HL-60/S4 treated with retinoic acid at 250 ng/mL for 4 days and 3 days (cell line): ENCODE measurements at regions not wholly inside any gene's neighbourhood (a gene's known extent, or its start where the extent isn't known, plus 50 kb on each side); places are given as distances from the start of the nearest gene placed in this dataset.
"Not testable (repeated sequence)": the region's sequence is repeated elsewhere in the genome, so short reads cannot be mapped to it uniquely, and the experiment has no call there.

Source experiments
- in situ Hi-C: fragments of 300-500 bp; cut with MboI; formaldehyde crosslinking; loops from 2 replicates; pipeline ENCODE4 v1.7.0; 2022; ENCODE audit warnings: low sequenced_read_pairs

- in situ Hi-C loops: not testable (repeated sequence)
These were observed 407.2 kb downstream of the PSAT1 start for GRCh38 chr9:78704153-78704552.

DNA sequence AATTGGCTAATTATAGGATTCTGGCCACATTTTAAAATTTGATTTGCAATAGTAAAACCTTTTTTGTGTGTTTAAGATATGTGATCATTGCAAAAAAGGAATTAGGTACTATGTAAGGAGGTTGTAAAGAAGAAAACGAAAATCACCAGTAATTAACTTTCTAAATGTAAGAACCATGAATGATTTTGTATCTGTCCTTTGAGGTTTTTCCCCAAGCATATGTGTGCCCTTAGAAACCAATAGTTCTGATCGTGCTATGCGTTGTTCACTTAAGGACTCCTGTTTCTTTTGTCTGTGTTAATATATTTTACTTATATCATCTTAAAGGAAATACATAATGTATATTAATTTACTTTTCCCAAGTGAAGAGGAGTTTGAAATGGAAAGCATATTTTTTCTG is 410.2 kb downstream of the PSAT1 start:
- in situ Hi-C loops: no loop called here

GRCh38 chr9:78707481-78707991 is 410.6 kb downstream of the PSAT1 start:
- in situ Hi-C loops: no loop called here

DNA sequence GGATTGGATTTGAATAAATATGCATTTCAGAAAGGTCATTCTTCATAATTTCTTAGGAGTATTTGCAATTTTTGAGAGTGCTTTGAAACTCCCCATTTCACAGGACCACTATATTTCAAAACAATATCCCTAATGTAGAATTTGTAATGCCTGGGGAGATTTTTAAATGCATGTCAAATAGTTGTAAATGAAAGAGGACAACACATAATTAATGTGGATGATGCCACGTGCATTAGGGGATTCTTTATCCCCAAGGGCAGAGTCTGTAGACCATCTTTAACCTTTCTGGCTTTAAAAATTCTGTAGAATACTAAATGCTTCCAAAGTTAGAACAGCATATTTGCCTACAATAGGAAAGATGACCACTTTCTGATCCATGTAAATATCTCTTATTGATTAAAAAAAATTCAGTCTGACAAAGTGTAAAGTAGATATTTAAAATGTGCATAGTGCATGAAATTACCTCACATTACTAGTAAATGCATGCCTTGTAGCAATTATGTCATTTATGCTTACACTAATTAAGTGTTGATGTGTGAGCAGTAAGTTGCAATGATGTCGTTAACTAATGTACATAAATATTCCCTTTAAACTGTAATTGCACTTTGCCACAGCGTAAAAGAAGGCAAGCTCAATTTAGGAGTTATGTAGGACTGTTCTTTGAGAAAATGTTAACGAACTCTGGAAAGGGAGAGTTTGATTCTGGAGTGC is 416.1 kb downstream of the PSAT1 start:
- in situ Hi-C loops: no loop called here

- in situ Hi-C loops: no loop called here
These were observed 416.9 kb downstream of the PSAT1 start for GRCh38 chr9:78713614-78714405.

DNA sequence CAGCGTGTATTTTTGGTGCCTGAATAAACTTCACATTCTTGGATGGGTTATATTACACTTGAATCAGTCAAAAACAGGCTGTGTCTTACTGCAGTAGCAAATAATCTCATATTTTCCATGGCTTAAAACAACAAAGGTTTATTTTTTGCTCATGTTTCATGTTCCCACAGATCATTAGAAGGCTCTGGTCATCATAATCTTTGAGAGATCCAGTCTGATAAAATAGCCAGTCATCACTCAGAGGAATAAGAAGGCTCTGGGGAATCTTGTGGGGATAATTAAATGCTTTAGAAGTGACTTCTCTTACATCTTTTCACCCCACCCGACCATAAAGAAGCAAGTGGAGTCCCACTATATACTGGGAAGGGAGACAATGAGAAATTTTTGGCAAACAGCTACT is 417.7 kb downstream of the PSAT1 start:
- in situ Hi-C loops: no loop called here

DNA sequence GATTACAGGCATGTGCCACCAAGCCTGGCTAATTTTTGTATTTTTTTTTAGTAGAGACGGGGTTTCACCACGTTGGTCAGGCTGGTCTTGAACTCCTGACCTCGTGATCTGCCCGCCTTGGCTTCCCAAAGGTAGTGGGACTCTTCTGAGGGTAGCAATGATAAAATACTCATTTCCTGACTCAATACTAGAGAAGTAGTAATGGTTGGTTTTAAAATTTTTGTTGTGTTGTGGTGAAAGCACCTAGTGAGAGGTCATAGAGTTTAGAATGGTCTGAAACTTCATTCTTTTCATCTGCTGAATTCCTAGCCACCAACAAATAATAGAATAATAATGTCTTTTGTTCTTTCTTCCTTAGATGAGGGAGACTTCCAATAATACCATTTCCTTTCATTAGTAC is 422.1 kb downstream of the PSAT1 start:
- in situ Hi-C loops: not testable (repeated sequence)

DNA sequence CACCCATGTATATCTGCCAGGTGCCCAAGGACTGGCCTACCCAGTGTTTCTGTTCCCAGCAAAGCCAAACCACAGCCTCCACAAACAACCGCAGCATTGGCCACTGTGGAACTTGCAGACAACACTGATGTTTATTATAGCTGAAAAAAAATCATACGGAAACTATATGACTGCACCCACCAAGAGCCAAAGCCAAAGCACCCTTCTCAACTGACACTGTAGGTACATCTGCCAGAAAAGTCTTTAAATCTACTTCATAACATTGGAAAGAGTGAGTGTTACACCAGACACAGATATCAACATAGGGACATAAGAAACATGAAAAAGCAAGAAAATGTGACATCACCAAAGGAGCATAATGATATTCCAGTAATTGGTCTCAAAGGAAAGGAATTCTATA is 428.0 kb downstream of the PSAT1 start:
- in situ Hi-C loops: no loop called here

GRCh38 chr9:78725503-78725902 is 428.6 kb downstream of the PSAT1 start:
- in situ Hi-C loops: no loop called here

GRCh38 chr9:78745331-78745730 is 448.4 kb downstream of the PSAT1 start:
- in situ Hi-C loops: no loop called here

GRCh38 chr9:78746010-78746409 is 449.1 kb downstream of the PSAT1 start:
- in situ Hi-C loops: no loop called here

- in situ Hi-C loops: no loop called here
These were observed 456.1 kb downstream of the PSAT1 start for GRCh38 chr9:78753039-78753438.

DNA sequence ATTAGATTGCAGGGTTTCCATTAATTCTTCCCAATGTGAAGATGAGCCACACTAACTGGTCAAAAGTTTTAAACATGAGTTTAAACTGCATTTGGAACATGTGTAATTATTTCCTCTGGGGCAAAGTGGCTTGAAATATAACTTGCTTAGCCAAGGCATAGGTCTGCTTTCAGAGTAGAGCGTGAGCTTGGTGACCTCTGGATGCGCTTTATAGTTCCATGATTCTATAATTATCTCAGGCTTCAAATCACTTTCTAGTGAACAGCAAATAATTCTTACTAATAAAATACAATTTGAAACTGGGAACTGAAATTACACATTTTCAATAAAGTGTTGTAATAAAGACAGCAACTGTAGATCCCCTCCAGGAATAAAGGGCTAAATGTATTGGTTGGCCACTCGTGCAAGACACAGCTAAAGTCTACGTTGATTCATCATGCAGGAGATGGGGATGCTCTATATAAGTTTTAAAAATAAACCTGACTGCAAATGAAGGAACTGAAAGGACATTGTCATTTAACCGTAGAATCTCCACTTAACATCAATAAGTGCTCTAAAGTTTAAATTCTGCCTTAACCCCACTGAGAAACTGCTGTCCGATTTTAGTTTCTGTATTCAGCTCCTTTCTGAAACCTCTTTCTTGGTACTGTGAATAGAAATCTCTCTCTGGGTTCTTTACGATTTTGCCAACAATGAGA is 460.0 kb downstream of the PSAT1 start:
- in situ Hi-C loops: no loop called here

GRCh38 chr9:78763424-78763823 is 466.5 kb downstream of the PSAT1 start:
- in situ Hi-C loops: no loop called here

GRCh38 chr9:78765861-78766260 is 468.9 kb downstream of the PSAT1 start:
- in situ Hi-C loops: no loop called here

GRCh38 chr9:78767490-78767889 is 470.6 kb downstream of the PSAT1 start:
- in situ Hi-C loops: no loop called here

- in situ Hi-C loops: no loop called here
These were observed 472.8 kb downstream of the PSAT1 start for GRCh38 chr9:78769690-78770089.

GRCh38 chr9:78775211-78775610 is 478.3 kb downstream of the PSAT1 start:
- in situ Hi-C loops: no loop called here

DNA sequence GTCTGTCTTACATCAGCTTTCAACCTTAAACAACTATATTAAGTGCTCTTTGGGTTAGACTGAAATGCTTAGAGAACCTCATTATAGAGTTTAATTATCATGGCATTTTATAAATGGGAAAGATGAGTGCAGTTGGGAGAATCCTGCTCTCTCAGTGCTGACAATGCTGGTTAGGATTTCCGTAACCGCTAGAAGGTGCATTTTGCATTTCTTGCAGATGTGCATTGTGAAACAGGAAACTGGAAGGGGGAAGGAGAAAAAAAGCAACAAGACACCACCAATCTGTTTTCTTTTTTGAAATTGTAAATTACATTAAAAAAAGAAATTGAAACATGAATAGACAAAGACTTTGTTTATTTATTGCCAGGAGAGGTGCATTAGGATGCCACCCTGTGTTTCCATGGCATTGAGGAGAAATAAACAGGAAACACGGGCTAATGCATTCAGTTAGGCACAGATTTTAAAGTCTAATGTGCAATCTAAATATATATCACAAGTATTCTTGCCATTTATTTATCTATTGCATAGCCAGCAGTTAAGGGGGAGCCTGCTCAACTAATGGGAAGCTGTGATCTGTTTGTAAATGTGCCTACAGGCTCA is 478.9 kb downstream of the PSAT1 start:
- in situ Hi-C loops: no loop called here

DNA sequence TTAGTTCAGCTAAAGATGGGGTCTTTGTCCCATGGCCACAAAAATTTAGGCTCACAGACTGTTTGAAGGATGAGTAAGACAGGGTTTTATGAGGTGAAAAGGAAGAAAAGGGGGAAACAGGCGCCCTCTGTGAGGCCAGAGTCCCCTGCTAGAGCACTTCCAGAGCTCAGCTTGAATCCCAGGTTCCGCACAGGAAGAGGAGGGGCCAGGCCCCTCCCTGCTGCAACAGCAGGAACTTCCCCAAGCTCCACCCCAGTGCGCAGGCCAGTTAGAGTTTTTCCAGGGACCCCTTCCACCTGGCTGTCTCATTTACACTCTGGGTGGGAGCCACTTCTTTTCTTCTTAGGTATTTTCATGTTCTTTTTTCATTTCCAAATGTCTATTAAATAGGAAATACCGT is 480.8 kb downstream of the PSAT1 start:
- in situ Hi-C loops: no loop called here

DNA sequence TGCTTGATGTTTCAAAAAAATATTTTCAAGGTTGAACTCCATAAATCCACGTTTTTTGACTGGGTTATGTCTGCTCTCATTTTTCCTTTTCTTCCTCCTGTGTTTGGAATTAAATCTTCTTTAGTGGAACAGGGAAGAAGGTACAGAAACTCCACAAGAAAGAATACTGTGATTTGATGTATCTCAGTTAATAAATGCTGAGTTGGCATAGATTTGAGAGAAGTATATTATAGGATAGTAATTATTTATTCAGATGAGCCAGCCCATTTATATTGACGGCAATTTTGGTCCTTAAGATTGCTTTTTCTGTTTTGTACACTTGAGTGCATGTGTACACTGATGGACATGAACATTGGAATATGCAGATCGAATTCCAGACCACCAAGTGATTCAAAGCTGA is 481.4 kb downstream of the PSAT1 start:
- in situ Hi-C loops: no loop called here
